Frontal cortex (tissue), 3 donors: ENCODE measurements at regions not wholly inside any gene's neighbourhood (a gene's known extent, or its start where the extent isn't known, plus 50 kb on each side); places are given as distances from the start of the nearest gene placed in this dataset.

ENCODE experiments used
- DNase-seq, 2 donors: peaks; one replicate each; pipeline ENCODE4 v3.0.0; 2012; ENCODE audit warnings: low spot score in 2 of 2
- FAIRE-seq: peaks from 2 replicates; lab custom pipeline; 2012; peaks lifted over from hg19 to GRCh38; lab: Jason Lieb, UNC
- donor health status: control.
- donor health status: control.
- donor health status: control.

- DNase-seq (no peak), FAIRE-seq (no peak)
Observed at GRCh38 chr11:103652013-103652412, 384.4 kb upstream of the DDI1 start.

- FAIRE-seq (no peak), DNase-seq (no peak)
Observed at GRCh38 chr11:103656382-103656781, 380.1 kb upstream of the DDI1 start.

DNA sequence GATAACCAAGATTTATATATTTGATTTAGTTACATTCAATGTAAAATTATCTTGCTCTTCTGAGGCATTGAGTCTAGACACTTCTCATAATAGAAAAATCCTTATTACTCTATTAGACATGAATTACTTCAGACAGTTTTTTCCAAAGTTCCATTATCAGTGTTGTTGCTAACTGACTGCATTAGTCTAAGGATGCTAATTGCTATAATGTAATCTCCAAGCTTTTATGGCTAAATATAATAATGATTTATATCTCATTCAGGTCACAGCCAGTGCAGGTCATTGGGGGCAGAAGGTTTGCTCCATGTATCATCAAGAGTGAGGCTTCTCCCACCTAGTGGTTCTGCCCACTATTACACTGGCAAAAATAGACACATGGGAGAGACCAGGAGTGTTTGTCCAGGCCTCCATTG lies 377.2 kb upstream of the DDI1 start:
- DNase-seq: no peak
- no peak for FAIRE-seq

- no peak for DNase-seq
- FAIRE-seq: no peak
Observed at GRCh38 chr11:103659743-103660142, 376.7 kb upstream of the DDI1 start.

DNA sequence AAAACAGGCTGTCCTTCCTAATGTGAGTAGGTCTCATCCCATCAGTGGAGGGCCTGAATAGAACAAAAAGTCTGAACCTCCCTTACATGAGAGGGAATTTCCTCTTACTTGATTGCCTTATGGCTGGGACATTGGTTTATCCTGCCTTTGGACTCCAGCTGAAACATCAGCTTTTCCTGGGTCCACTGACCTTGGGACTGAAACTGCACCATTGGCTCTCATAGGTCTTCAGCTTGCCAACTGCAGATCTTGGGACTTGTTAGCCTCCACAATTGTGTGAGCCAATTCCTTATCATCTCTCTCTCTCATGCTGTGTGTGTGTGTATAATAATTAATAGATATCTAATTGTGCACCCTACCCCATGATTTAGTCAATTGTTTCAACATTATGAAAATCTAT lies 375.3 kb upstream of the DDI1 start:
- FAIRE-seq: no peak

GRCh38 chr11:103661991-103662390 lies 374.4 kb upstream of the DDI1 start:
- DNase-seq (no peak), FAIRE-seq (no peak)

More for the DNA sequence above, 375.3 kb upstream of the DDI1 start:
- DNase-seq: no peak

GRCh38 chr11:103662880-103663279 lies 373.6 kb upstream of the DDI1 start:
- no peak for DNase-seq
- no peak for FAIRE-seq

DNA sequence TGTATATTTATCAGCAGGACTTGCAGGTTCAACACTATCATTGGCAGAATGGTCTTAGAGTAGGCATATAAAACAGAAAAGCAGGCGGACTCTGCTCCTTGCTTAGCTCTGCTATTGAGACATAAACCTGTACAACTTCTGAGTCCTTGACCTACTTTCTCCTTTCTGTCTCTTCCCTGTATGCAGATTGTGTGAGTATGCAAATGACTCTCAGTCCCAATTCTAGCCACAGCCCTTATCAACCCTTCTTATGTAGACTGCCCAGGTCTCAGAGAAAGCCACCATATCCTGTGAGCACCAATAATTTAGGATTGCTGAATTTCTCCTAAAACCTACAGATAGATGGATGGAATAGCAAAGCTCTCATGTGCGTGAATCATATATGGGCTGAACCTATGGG lies 367.6 kb upstream of the DDI1 start:
- DNase-seq (no peak), FAIRE-seq (no peak)

GRCh38 chr11:103671143-103671651 lies 365.2 kb upstream of the DDI1 start:
- FAIRE-seq: no peak
- DNase-seq: no peak

GRCh38 chr11:103673773-103674172 lies 362.7 kb upstream of the DDI1 start:
- FAIRE-seq: no peak
- no peak for DNase-seq

DNA sequence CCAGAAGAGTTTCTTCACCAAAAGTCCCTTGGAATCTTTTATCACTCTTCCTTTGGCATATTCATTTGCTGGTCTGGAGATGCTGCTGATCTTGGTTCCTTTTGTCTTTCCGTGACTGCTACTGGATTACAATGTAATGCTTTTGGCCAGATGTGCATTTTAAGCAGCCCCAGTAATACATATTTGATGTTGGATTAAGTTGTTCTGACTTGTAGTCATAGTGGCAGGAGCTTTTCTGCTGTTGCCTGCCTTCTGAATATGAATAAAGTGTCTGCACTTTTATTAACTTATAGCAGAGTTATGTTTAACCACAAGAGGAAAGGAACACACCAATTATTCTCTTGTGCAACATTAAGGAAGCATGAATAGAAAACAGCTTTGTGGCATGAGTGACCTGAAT lies 360.0 kb upstream of the DDI1 start:
- DNase-seq: no peak
- no peak for FAIRE-seq

GRCh38 chr11:103680826-103681225 lies 355.6 kb upstream of the DDI1 start:
- FAIRE-seq: no peak
- no peak for DNase-seq

- DNase-seq (no peak), FAIRE-seq (no peak)
Observed at GRCh38 chr11:103681855-103682254, 354.6 kb upstream of the DDI1 start.

GRCh38 chr11:103682318-103683184 lies 353.9 kb upstream of the DDI1 start:
- FAIRE-seq (no peak), DNase-seq (peak; percentile 11 to 17)

DNA sequence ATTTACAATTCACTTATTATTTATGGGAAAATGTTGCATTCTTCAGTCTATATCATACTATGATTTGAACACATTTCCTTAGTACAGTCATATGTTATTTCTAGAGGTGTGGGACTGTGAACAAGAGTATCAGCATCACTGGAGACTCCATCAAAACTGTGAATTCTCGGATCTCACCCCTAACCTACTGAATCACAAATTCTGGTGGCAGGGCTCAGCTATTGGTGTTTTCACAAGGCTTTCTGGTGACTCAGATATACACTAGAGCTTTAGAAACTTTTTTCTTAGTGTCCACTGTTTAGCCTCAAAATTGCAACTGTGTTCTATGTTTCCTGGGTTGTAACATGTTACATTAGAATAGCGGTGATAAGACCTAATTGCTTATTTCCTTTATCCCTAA lies 352.9 kb upstream of the DDI1 start:
- DNase-seq (no peak), FAIRE-seq (no peak)

GRCh38 chr11:103688924-103689323 lies 347.5 kb upstream of the DDI1 start:
- no peak for DNase-seq
- FAIRE-seq: no peak

- DNase-seq (no peak), FAIRE-seq (no peak)
Observed at GRCh38 chr11:103690356-103690755, 346.1 kb upstream of the DDI1 start.

DNA sequence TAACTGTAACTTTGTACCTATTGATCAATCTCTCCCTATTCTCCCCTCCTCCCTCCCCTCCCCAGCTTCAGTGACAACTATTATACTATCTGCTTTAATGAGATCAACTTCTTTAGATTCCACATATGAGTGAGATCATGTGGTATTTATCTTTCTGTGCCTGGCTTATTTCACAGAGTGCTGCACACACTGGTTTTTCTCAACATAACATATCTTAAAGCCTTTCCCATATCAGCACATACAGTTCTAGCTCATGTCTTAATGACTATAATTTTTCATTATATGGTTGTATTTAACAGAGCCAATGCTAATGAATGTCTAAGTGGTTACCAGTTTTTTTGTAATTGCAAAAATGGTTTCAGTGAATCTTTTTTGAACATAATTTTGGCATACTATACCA lies 340.3 kb upstream of the DDI1 start:
- no peak for DNase-seq
- FAIRE-seq: no peak

DNA sequence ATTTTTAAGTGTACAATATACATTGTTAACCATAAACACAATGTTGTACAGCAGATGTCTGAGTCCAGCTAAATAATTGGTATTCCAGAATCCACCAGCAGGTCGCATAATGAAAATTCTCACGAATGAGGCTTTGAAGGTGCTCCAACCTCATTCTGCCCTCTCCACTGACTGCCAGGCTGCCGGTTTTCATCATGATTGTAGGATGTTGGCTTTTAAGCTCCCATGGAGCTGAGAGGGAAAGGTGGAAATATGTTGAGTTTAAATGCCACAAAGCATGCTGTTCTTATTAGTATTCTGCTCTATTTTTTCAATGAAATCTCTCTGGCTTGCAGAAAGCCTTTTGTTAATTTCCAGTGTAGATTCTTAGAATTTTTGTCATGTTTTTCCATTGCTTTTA lies 337.2 kb upstream of the DDI1 start:
- no peak for DNase-seq
- FAIRE-seq: no peak

GRCh38 chr11:103699656-103700055 lies 336.8 kb upstream of the DDI1 start:
- no peak for FAIRE-seq
- DNase-seq: no peak

GRCh38 chr11:103700622-103701021 lies 335.8 kb upstream of the DDI1 start:
- FAIRE-seq (no peak), DNase-seq (no peak)

DNA sequence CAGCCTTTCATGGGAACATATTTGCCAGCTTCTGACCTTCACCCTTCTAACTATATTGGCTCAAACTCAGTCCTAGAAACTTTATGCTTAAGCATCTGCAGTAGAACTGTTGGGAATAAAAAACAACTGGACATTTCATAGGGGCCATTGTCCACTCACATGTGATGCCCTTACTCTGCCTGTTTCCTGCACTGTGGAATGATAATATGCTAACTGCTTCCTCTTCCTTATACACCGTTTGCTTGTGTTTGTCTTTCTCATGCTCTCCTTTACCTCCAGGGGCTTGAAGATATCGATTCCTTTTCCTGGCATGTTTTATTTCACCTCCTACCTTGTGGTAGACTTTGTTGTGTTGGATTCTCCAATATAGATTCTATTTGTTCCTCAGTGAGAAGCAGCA lies 333.0 kb upstream of the DDI1 start:
- DNase-seq: no peak

More for the DNA sequence above, 333.0 kb upstream of the DDI1 start:
- FAIRE-seq: no peak
